OCI-LY7 (cell line): ENCODE measurements at regions not wholly inside any gene's neighbourhood (a gene's known extent, or its start where the extent isn't known, plus 50 kb on each side); places are given as distances from the start of the nearest gene placed in this dataset.
A peak's percentile ranks its signal among the peaks of the same experiment; 100 is the strongest.

Experiments used
- BruUV-seq: library from RNA; stranded (reverse); fragments of 400-500 nt; replicated peaks from 2 replicates; lab custom pipeline; 2021; lab: Mats Ljungman, UMichigan
- CTCF ChIA-PET: fragments of 300-600 bp; sonication (Branson Sonifier 250); formaldehyde crosslinking; loops from one replicate; lab custom pipeline; 2022; ENCODE audit warnings: antibody characterized with exemption; ENCODE audit not compliant: unreplicated experiment; lab: Charles Lee
- POLR2A ChIA-PET: fragments of 300-600 bp; sonication (Branson Sonifier 250); formaldehyde crosslinking; loops from one replicate; lab custom pipeline; 2022; ENCODE audit warnings: antibody characterized with exemption; lab: Charles Lee
- DNase-seq: peaks from one replicate; pipeline ENCODE4 v3.0.0-alpha.2; 2015; ENCODE audit warnings: low spot score
- H2AFZ ChIP-seq: fragments of 200-600 bp; sonication (generic), shearing (Covaris generic); 2 replicates; pipeline ENCODE4 v1.6.1; 2014; ENCODE audit warnings: mild to moderate bottlenecking, antibody characterized with exemption, low read length, moderate library complexity
- H3K27ac ChIP-seq: fragments of 200-600 bp; sonication (generic); 2 replicates; pipeline ENCODE4 v1.5.1; 2014; ENCODE audit warnings: mixed run types, low read depth, mild to moderate bottlenecking, moderate library complexity, low read length, inconsistent platforms; ENCODE audit not compliant: poor library complexity, severe bottlenecking
- H3K36me3 ChIP-seq: fragments of 200-600 bp; sonication (generic); 2 replicates; pipeline ENCODE4 v1.6.1; 2014; ENCODE audit warnings: mild to moderate bottlenecking, antibody characterized with exemption, low read length, moderate library complexity, mixed read lengths; ENCODE audit not compliant: insufficient read depth
- H3K4me1 ChIP-seq: fragments of 200-600 bp; sonication (generic); 2 replicates; pipeline ENCODE4 v1.5.1; 2014; ENCODE audit warnings: mild to moderate bottlenecking, low read length; ENCODE audit not compliant: insufficient read depth, poor library complexity, severe bottlenecking
- H3K4me2 ChIP-seq: fragments of 200-600 bp; sonication (generic); 2 replicates; pipeline ENCODE4 v1.6.1; 2014; ENCODE audit warnings: mild to moderate bottlenecking, low read length
- H3K4me3 ChIP-seq: fragments of 200-600 bp; sonication (generic); 2 replicates; pipeline ENCODE4 v1.5.1; 2014; ENCODE audit warnings: mild to moderate bottlenecking, low read depth, low read length; ENCODE audit not compliant: poor library complexity, severe bottlenecking
- H3K79me2 ChIP-seq: fragments of 200-600 bp; sonication (generic); 2 replicates; pipeline ENCODE4 v1.6.1; 2016; ENCODE audit warnings: low read depth, mild to moderate bottlenecking, low read length, moderate library complexity, mixed read lengths; ENCODE audit not compliant: insufficient read depth
- H3K9me2 ChIP-seq: fragments of 200-600 bp; sonication (generic); 2 replicates; pipeline ENCODE4 v1.6.1; 2016; ENCODE audit warnings: mild to moderate bottlenecking, low read length, mixed read lengths; ENCODE audit not compliant: insufficient read depth
- H3K9me3 ChIP-seq: fragments of 200-600 bp; sonication (generic); 2 replicates; pipeline ENCODE4 v1.6.1; 2014; ENCODE audit warnings: mild to moderate bottlenecking, mixed run types, low read length, mixed read lengths
- H4K20me1 ChIP-seq: fragments of 200-600 bp; sonication (generic); 2 replicates; pipeline ENCODE4 v1.6.1; 2014; ENCODE audit warnings: mild to moderate bottlenecking, antibody characterized with exemption, low read length, moderate library complexity, mixed read lengths; ENCODE audit not compliant: insufficient read depth
- CTCF ChIP-seq: fragments of 200-600 bp; sonication (generic); conservative IDR thresholded peaks from 2 replicates; pipeline ENCODE4 v1.5.1; 2014; ENCODE audit warnings: mild to moderate bottlenecking, antibody characterized with exemption, low read length, moderate library complexity, mixed read lengths
- EZH2phosphoT487 ChIP-seq: fragments of 200-600 bp; sonication (generic); IDR thresholded peaks from 2 replicates; pipeline ENCODE4 v1.6.1; 2018; ENCODE audit warnings: low read depth, borderline replicate concordance, mild to moderate bottlenecking, mixed run types, antibody characterized with exemption, low read length, moderate library complexity, mixed read lengths
- intact Hi-C: fragments of 100-400 bp; cut with micrococcal nuclease; formaldehyde crosslinking; loops from one replicate; pipeline ENCODE4 v1.10.0; 2022; ENCODE audit not compliant: unreplicated experiment

DNA sequence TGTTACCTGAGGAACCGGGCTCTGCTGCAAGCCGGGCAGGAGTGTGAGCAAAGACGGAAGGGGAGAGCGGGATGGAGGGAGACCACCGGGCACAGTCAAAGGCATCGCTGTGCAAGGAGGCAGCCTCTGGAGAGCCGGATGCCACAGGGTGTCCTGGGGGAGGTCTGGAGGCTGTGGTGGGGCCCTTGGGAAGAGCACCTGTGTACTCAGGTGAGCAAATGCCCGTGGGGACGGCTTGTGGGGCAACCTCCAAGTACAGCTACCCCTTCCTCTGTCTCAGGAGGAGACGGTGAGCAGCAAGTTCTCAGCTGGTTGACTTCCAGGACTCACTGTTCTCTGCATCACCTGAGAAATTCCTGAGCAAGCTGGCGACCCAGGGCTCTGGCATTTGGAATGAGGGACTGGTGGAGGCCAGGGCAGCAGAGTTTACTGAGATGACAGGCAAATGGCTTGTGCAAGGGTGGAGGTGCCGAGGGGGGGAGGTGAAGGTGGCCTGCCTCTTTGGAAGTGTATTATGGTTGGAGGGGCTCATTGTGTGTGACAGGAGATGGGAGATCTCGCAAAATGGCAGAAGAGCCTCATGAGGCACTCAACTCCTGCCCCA lies 345.2 kb upstream of the SHH start:
- no peak overlapping the region for H3K4me2 ChIP-seq
- intact Hi-C loops = no loop called here
- no peak overlapping the region for H3K4me3 ChIP-seq
- no peaks in the 10 kb centered on the region for H3K9me2 ChIP-seq
- no TSS peak for BruUV-seq
- 0 out of 2 replicates have a peak, but pooled peaks cover 6% of the 10 kb centered on the region for H3K9me3 ChIP-seq
- no peak overlapping the region for H2AFZ ChIP-seq
- ChIA-PET CTCF (no interaction called here), POLR2A (no interaction called here)
- no peak overlapping the region for H3K27ac ChIP-seq
- H4K20me1 ChIP-seq = no peaks in the 10 kb centered on the region
- no peaks in the 10 kb centered on the region for H3K36me3 ChIP-seq
- H3K79me2 ChIP-seq = no peaks in the 10 kb centered on the region
- H3K4me1 ChIP-seq = no peaks in the 10 kb centered on the region
- no peak for DNase-seq
- TF ChIP-seq EZH2phosphoT487 (no peak), CTCF (no peak)

GRCh38 chr7:156156734-156157408 lies 344.6 kb upstream of the SHH start:
- H3K4me3 ChIP-seq = no peak overlapping the region
- DNase-seq = no peak
- no peak overlapping the region for H3K4me2 ChIP-seq
- intact Hi-C loops = no loop called here
- H2AFZ ChIP-seq = no peak overlapping the region
- TF ChIP-seq CTCF (peak; percentile 43), EZH2phosphoT487 (no peak)
- H3K79me2 ChIP-seq = no peaks in the 10 kb centered on the region
- no peaks in the 10 kb centered on the region for H4K20me1 ChIP-seq
- 0 out of 2 replicates have a peak, but pooled peaks cover 6% of the 10 kb centered on the region for H3K9me3 ChIP-seq
- BruUV-seq = no TSS peak
- no peaks in the 10 kb centered on the region for H3K9me2 ChIP-seq
- POLR2A ChIA-PET = no interaction called here
- no peak overlapping the region for H3K27ac ChIP-seq
- H3K36me3 ChIP-seq = no peaks in the 10 kb centered on the region
- H3K4me1 ChIP-seq = no peaks in the 10 kb centered on the region
- CTCF ChIA-PET = interaction anchor here (0.5 kb wide), 1 partner anchor 342 kb away, joined by 4 read pairs; no protein-coding TSS in a partner anchor
